Mesenchymal stem cell (in vitro differentiated cells and primary cell): ENCODE measurements at regions not wholly inside any gene's neighbourhood (a gene's known extent, or its start where the extent isn't known, plus 50 kb on each side); places are given as distances from the start of the nearest gene placed in this dataset.

ENCODE experiments used
- DNase-seq: peaks from one replicate; pipeline ENCODE4 v3.0.0-alpha.2; 2013
- H2AFZ ChIP-seq: one replicate; pipeline ENCODE4 v1.6.1; 2013; ENCODE audit warnings: low read depth, mild to moderate bottlenecking, control low read depth, inconsistent platforms, low read length, moderate library complexity
- H2AK5ac ChIP-seq: 2 replicates; pipeline ENCODE4 v1.6.1; 2013; ENCODE audit warnings: low read length, moderate library complexity, mild to moderate bottlenecking, inconsistent platforms; ENCODE audit not compliant: severe bottlenecking
- H2BK120ac ChIP-seq: one replicate; pipeline ENCODE4 v1.6.1; 2013; ENCODE audit warnings: low read depth, mild to moderate bottlenecking, inconsistent platforms, low read length, moderate library complexity
- H2BK12ac ChIP-seq, 2 experiments: one replicate each; pipeline ENCODE4 v1.6.1; 2013; ENCODE audit warnings: inconsistent platforms in 2 of 2, low read length in 2 of 2, mild to moderate bottlenecking in 2 of 2, moderate library complexity in 2 of 2, control low read depth in 1 of 2
- H2BK15ac ChIP-seq: one replicate; pipeline ENCODE4 v1.6.1; 2013; ENCODE audit warnings: mild to moderate bottlenecking, low read depth, inconsistent platforms; ENCODE audit not compliant: poor library complexity, severe bottlenecking
- H2BK5ac ChIP-seq: 2 replicates; pipeline ENCODE4 v1.6.1; 2013; ENCODE audit warnings: low read depth, mild to moderate bottlenecking, low read length, control low read depth, inconsistent platforms; ENCODE audit not compliant: poor library complexity, severe bottlenecking
- H3K14ac ChIP-seq, 2 experiments: one replicate each; pipeline ENCODE4 v1.6.1; 2013; ENCODE audit warnings: inconsistent platforms in 2 of 2, low read length in 2 of 2, control low read depth in 1 of 2, mild to moderate bottlenecking in 1 of 2, moderate library complexity in 1 of 2
- H3K18ac ChIP-seq, 2 experiments: one replicate each; pipeline ENCODE4 v1.6.1; 2013; ENCODE audit warnings: inconsistent platforms in 2 of 2, low read length in 2 of 2, control low read depth in 1 of 2, low read depth in 1 of 2, mild to moderate bottlenecking in 1 of 2
- H3K23ac ChIP-seq, 2 experiments: one replicate each; pipeline ENCODE4 v1.6.1; 2013; ENCODE audit warnings: inconsistent platforms in 2 of 2, low read length in 2 of 2, mild to moderate bottlenecking in 2 of 2, moderate library complexity in 2 of 2, control low read depth in 1 of 2
- H3K27ac ChIP-seq: 2 replicates; pipeline ENCODE4 v1.5.1; 2013; ENCODE audit warnings: mild to moderate bottlenecking, moderate library complexity, low read length, control low read depth, inconsistent platforms; ENCODE audit not compliant: poor library complexity, severe bottlenecking
- H3K27me3 ChIP-seq, 2 experiments: 2 replicates each; pipeline versions ENCODE4 v1.6.1 to v1.7.0; 2013; ENCODE audit warnings: low read length in 2 of 2, mild to moderate bottlenecking in 2 of 2, moderate library complexity in 2 of 2, control low read depth in 1 of 2, inconsistent platforms in 1 of 2; ENCODE audit not compliant: control insufficient read depth in 1 of 2, insufficient read depth in 1 of 2
- H3K36me3 ChIP-seq, 2 experiments: 2 replicates each; pipeline versions ENCODE4 v1.6.1 to v1.7.0; 2013; ENCODE audit warnings: low read length in 2 of 2, control low read depth in 1 of 2, inconsistent platforms in 1 of 2, low read depth in 1 of 2, mild to moderate bottlenecking in 1 of 2; ENCODE audit not compliant: insufficient read depth in 2 of 2, control insufficient read depth in 1 of 2
- H3K4ac ChIP-seq, 2 experiments: one replicate each; pipeline ENCODE4 v1.6.1; 2013; ENCODE audit warnings: inconsistent platforms in 2 of 2, low read length in 2 of 2, mild to moderate bottlenecking in 2 of 2, moderate library complexity in 2 of 2, control low read depth in 1 of 2, low read depth in 1 of 2
- H3K4me1 ChIP-seq: 2 replicates; pipeline ENCODE4 v1.6.1; 2013; ENCODE audit warnings: low read depth, low read length, control low read depth; ENCODE audit not compliant: control insufficient read depth, insufficient read depth
- H3K4me2 ChIP-seq: 2 replicates; pipeline ENCODE4 v1.6.1; 2013; ENCODE audit warnings: low read length, mild to moderate bottlenecking, inconsistent platforms; ENCODE audit not compliant: poor library complexity, severe bottlenecking
- H3K4me3 ChIP-seq, 2 experiments: 2 replicates each; pipeline versions ENCODE4 v1.5.1 to v1.7.0; 2013; ENCODE audit warnings: low read length in 2 of 2, mild to moderate bottlenecking in 2 of 2, control low read depth in 1 of 2, low read depth in 1 of 2; ENCODE audit not compliant: insufficient read depth in 1 of 2
- H3K79me1 ChIP-seq: replicated peaks from 2 replicates; pipeline ENCODE4 v1.6.1; 2013; ENCODE audit warnings: mild to moderate bottlenecking, control low read depth, low read length, inconsistent platforms; ENCODE audit not compliant: poor library complexity, severe bottlenecking
- H3K9ac ChIP-seq: 2 replicates; pipeline ENCODE4 v1.7.0; 2013; ENCODE audit warnings: mild to moderate bottlenecking, low read length, moderate library complexity
- H3K9me3 ChIP-seq: 2 replicates; pipeline ENCODE4 v1.7.0; 2013; ENCODE audit warnings: mild to moderate bottlenecking, low read length; ENCODE audit not compliant: control insufficient read depth
- H4K8ac ChIP-seq: one replicate; pipeline ENCODE4 v1.6.1; 2013; ENCODE audit warnings: inconsistent platforms, mild to moderate bottlenecking, low read length, moderate library complexity
- H4K91ac ChIP-seq: one replicate; pipeline ENCODE4 v1.6.1; 2013; ENCODE audit warnings: mild to moderate bottlenecking, low read length, inconsistent platforms
- WGBS: methylation state at CpG from one replicate; pipeline ENCODE4 v1.1.7; 2013; ENCODE audit warnings: mixed read lengths; 5-methylcytosine and 5-hydroxymethylcytosine counted together

DNA sequence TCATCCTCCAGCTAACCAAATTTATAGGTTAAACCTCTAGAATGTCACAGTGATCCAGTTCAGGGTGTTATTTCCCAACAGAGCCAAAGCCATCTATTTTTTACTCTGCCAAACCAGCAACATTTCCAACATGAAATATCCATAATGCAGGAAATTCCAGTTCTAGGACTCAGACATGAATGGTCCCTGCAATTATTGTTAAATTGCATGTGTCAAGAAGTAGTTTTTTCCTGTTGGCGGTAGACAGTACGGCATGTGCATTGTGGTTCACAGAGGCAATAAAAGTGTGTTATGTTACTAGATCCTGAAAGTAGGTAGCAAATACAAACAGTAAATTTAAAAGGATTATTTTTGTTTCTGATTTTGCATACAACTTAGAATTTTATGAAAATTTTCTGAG lies 215.7 kb upstream of the THBS1 start:
- peak; percentile 8 for DNase-seq
- H2BK5ac ChIP-seq = no peak overlapping the region
- no peak overlapping the region for H2BK15ac ChIP-seq
- H2BK12ac ChIP-seq = no peak overlapping the region
- no peak overlapping the region for H3K18ac ChIP-seq
- H3K4me3 ChIP-seq = no peak overlapping the region
- no peaks in the 10 kb centered on the region for H3K79me1 ChIP-seq
- H3K4ac ChIP-seq = no peak overlapping the region
- peaks cover 2% of the 10 kb centered on the region for H3K4me1 ChIP-seq
- H2AFZ ChIP-seq = no peak overlapping the region
- no peak overlapping the region for H3K27ac ChIP-seq
- H3K9ac ChIP-seq = no peak overlapping the region
- no peak overlapping the region for H2BK120ac ChIP-seq
- H3K9me3 ChIP-seq = no peaks in the 10 kb centered on the region
- H2AK5ac ChIP-seq = no peak overlapping the region
- 36% methylated on average over 2 of the region's 2 CpGs for WGBS
- H3K27me3 ChIP-seq = no peaks in the 10 kb centered on the region
- H4K8ac ChIP-seq = no peak overlapping the region
- no peaks in the 10 kb centered on the region for H3K36me3 ChIP-seq
- no peak overlapping the region for H3K4me2 ChIP-seq
- H3K14ac ChIP-seq = no peak overlapping the region
- H4K91ac ChIP-seq = no peak overlapping the region
- H3K23ac ChIP-seq = no peak overlapping the region

DNA sequence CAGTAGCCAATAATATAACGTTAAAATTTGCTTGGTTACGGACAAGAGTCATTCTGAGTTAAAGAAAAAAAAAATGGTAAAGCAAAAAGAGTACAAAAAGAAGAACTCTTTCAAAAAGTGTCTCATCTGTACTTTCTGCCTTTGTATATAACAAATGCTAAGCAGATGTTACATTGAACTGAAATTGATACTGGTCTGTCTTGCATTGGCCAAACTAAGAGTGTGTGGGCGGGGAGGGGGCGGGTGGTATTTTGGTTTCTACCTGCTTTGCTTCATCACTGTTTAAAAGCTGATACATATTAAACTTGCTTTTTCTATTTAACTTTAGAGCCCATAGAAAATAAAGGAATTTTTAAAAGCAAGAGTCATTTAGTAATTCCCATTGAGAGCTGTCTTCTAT lies 215.0 kb upstream of the THBS1 start:
- no peak overlapping the region for H3K27ac ChIP-seq
- H2BK15ac ChIP-seq = no peak overlapping the region
- H2BK5ac ChIP-seq = no peak overlapping the region
- H2AFZ ChIP-seq = no peak overlapping the region
- no peak overlapping the region for H3K9ac ChIP-seq
- no peaks in the 10 kb centered on the region for H3K9me3 ChIP-seq
- DNase-seq = no peak
- 100% methylated on average over 1 of the region's 4 CpGs for WGBS
- H4K8ac ChIP-seq = no peak overlapping the region
- no peak overlapping the region for H2AK5ac ChIP-seq
- H3K4me1 ChIP-seq = peaks cover 2% of the 10 kb centered on the region
- no peak overlapping the region for H2BK120ac ChIP-seq
- no peak overlapping the region for H3K4me3 ChIP-seq
- H3K4me2 ChIP-seq = no peak overlapping the region
- H3K18ac ChIP-seq = no peak overlapping the region
- H4K91ac ChIP-seq = no peak overlapping the region
- no peaks in the 10 kb centered on the region for H3K79me1 ChIP-seq
- H2BK12ac ChIP-seq = no peak overlapping the region
- H3K23ac ChIP-seq = no peak overlapping the region
- H3K36me3 ChIP-seq = no peaks in the 10 kb centered on the region
- no peak overlapping the region for H3K4ac ChIP-seq
- H3K14ac ChIP-seq = no peak overlapping the region
- H3K27me3 ChIP-seq = no peaks in the 10 kb centered on the region

DNA sequence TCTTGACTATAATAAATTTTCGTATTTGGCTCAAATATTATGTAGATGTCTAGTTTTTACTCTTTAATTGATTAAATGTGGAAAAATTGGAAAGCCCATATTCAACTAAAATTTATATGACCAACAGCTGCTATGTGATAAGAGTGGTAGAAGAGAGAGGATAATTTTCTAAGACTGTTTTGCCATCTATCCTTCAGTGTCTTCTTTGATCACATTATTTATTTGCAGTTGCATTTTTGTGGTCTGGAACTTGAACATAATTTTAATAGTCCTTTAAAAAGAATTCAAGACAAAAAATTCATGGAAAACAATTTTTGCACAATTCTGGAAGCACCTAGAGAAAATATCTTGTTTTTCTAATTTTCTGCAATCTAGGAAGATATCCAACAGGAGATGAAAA lies 213.3 kb upstream of the THBS1 start:
- H2BK5ac ChIP-seq = no peak overlapping the region
- H3K27me3 ChIP-seq = no peaks in the 10 kb centered on the region
- H3K14ac ChIP-seq = no peak overlapping the region
- H3K27ac ChIP-seq = no peak overlapping the region
- H2AFZ ChIP-seq = no peak overlapping the region
- H3K4me2 ChIP-seq = no peak overlapping the region
- no peak overlapping the region for H4K8ac ChIP-seq
- no CpG with 5 or more reads among the region's 1 CpG for WGBS
- H2BK120ac ChIP-seq = no peak overlapping the region
- H3K79me1 ChIP-seq = no peaks in the 10 kb centered on the region
- no peak for DNase-seq
- H3K23ac ChIP-seq = no peak overlapping the region
- H3K18ac ChIP-seq = no peak overlapping the region
- H2AK5ac ChIP-seq = no peak overlapping the region
- H3K36me3 ChIP-seq = peaks cover 0 to 3% of the 10 kb centered on the region in 2 experiments
- H3K4ac ChIP-seq = no peak overlapping the region
- peaks cover 2% of the 10 kb centered on the region for H3K4me1 ChIP-seq
- no peak overlapping the region for H2BK12ac ChIP-seq
- no peak overlapping the region for H3K4me3 ChIP-seq
- H2BK15ac ChIP-seq = no peak overlapping the region
- peaks cover 7% of the 10 kb centered on the region for H3K9me3 ChIP-seq
- no peak overlapping the region for H3K9ac ChIP-seq
- no peak overlapping the region for H4K91ac ChIP-seq

DNA sequence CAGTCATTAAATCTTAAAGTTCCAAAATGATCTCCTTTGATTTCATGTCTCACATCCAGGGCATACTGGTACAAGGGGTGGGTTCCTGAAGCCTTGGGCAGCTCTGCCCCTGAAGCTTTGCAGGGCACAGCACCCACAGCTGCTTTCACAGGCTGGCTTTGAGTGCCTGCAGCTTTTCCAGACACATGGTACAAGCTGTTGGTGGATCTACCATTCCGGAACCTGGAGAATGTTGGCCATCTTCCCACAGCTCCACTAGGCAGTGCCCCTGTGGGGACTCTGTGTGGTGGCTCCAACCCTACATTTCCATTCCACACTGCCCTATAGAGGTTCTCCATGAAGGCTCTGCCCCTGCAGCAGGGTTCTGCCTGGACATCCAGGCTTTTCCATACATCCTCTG lies 211.1 kb upstream of the THBS1 start:
- H2AFZ ChIP-seq = no peak overlapping the region
- peaks cover 7% of the 10 kb centered on the region for H3K9me3 ChIP-seq
- no peak overlapping the region for H3K14ac ChIP-seq
- H2BK5ac ChIP-seq = no peak overlapping the region
- no peaks in the 10 kb centered on the region for H3K4me1 ChIP-seq
- 100% methylated on average over 1 of the region's 1 CpG for WGBS
- no peak overlapping the region for H4K8ac ChIP-seq
- H3K9ac ChIP-seq = no peak overlapping the region
- H2BK15ac ChIP-seq = no peak overlapping the region
- no peak overlapping the region for H3K4me3 ChIP-seq
- H4K91ac ChIP-seq = no peak overlapping the region
- no peaks in the 10 kb centered on the region for H3K27me3 ChIP-seq
- DNase-seq = no peak
- peaks cover 0 to 3% of the 10 kb centered on the region in 2 experiments for H3K36me3 ChIP-seq
- no peak overlapping the region for H2BK120ac ChIP-seq
- H3K4ac ChIP-seq = no peak overlapping the region
- H3K27ac ChIP-seq = no peak overlapping the region
- H3K18ac ChIP-seq = no peak overlapping the region
- H3K4me2 ChIP-seq = no peak overlapping the region
- H2BK12ac ChIP-seq = no peak overlapping the region
- no peak overlapping the region for H3K23ac ChIP-seq
- H3K79me1 ChIP-seq = no peaks in the 10 kb centered on the region
- no peak overlapping the region for H2AK5ac ChIP-seq
